Colonic mucosa (tissue), 4 donors: ENCODE measurements at regions not wholly inside any gene's neighbourhood (a gene's known extent, or its start where the extent isn't known, plus 50 kb on each side); places are given as distances from the start of the nearest gene placed in this dataset.
"Not testable (repeated sequence)": the region's sequence is repeated elsewhere in the genome, so short reads cannot be mapped to it uniquely, and the experiment has no call there.

Experiments used
- DNase-seq: peaks from one replicate; pipeline ENCODE4 v3.0.0-alpha.2; 2020
- H3K27ac ChIP-seq: fragments of 200-600 bp; one replicate; pipeline ENCODE4 v1.8.0; 2021
- H3K27me3 ChIP-seq: fragments of 200-600 bp; one replicate; pipeline ENCODE4 v1.8.0; 2021
- H3K36me3 ChIP-seq: fragments of 200-600 bp; one replicate; pipeline ENCODE4 v1.8.0; 2021
- H3K4me1 ChIP-seq: fragments of 200-600 bp; one replicate; pipeline ENCODE4 v1.8.0; 2021; ENCODE audit warnings: mild to moderate bottlenecking
- H3K4me3 ChIP-seq: fragments of 200-600 bp; one replicate; pipeline ENCODE4 v1.8.0; 2021
- H3K9ac ChIP-seq, 2 donors: one replicate each; pipeline ENCODE4 v1.7.0; 2013; ENCODE audit warnings: control low read depth in 2 of 2, low read depth in 2 of 2, low read length in 2 of 2
- H3K9me3 ChIP-seq: fragments of 200-600 bp; one replicate; pipeline ENCODE4 v1.8.0; 2021
- CTCF ChIP-seq: fragments of 200-600 bp; IDR thresholded peaks from one replicate; pipeline ENCODE4 v1.8.0; 2022; ENCODE audit warnings: antibody characterized with exemption, mild to moderate bottlenecking
- intact Hi-C: fragments of 100-400 bp; cut with DNase I; formaldehyde crosslinking; loops from one replicate; pipeline ENCODE4 v1.14.1; 2022
- donor health status: healthy.
- donor health status: DM: no; HTN: no; CAD: no.
- donor health status: DM: no; HTN: no; CAD: no.

GRCh38 chr2:106332054-106332453, 136.2 kb downstream of the RGPD3 start:
- no peak for TF ChIP-seq CTCF
- intact Hi-C loops = no loop called here
- H3K27me3 ChIP-seq = no peaks in the 10 kb centered on the region
- no peak overlapping the region for H3K4me3 ChIP-seq
- H3K36me3 ChIP-seq = no peaks in the 10 kb centered on the region
- H3K27ac ChIP-seq = no peak overlapping the region
- H3K9me3 ChIP-seq = no peaks in the 10 kb centered on the region
- no peak for DNase-seq
- no peaks in the 10 kb centered on the region for H3K4me1 ChIP-seq
- no peak overlapping the region for H3K9ac ChIP-seq

GRCh38 chr2:106330384-106331261, 136.5 kb upstream of the UXS1 start:
- H3K27me3 ChIP-seq, H3K9me3 ChIP-seq, H3K36me3 ChIP-seq, H3K4me1 ChIP-seq, H3K9ac ChIP-seq, H3K4me3 ChIP-seq, H3K27ac ChIP-seq, DNase-seq, intact Hi-C loops: not testable (repeated sequence)

- H3K9ac ChIP-seq = no peak overlapping the region
- intact Hi-C loops = no loop called here
- DNase-seq = no peak
- no peaks in the 10 kb centered on the region for H3K27me3 ChIP-seq
- no peaks in the 10 kb centered on the region for H3K4me1 ChIP-seq
- no peaks in the 10 kb centered on the region for H3K36me3 ChIP-seq
- no peaks in the 10 kb centered on the region for H3K9me3 ChIP-seq
- H3K4me3 ChIP-seq = no peak overlapping the region
- no peak for TF ChIP-seq CTCF
- H3K27ac ChIP-seq = no peak overlapping the region
These were observed 129.4 kb upstream of the UXS1 start for GRCh38 chr2:106323337-106324013.

DNA sequence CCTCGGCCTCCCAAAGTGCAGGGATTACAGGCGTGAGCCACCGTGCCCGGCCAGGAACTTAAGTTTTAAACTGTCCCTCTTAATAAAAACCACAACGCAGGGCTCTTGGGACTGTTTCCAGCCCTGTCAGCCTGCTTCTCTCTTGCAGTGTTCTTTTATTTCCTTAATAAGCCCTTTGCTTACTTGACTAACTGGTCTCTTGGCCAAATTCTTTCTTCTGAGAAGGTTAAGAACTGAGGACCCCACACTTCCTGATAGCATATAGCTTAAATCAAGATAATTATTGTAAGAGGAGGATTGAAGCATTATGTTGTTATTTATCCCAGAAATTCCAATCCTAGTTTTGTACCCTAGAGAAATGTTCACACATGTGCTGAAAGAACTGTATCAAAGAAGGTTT, 128.2 kb upstream of the UXS1 start:
- Histone ChIP-seq H3K27me3 (no peaks in the 10 kb centered on the region), H3K4me3 (no peak overlapping the region), H3K9me3 (no peaks in the 10 kb centered on the region), H3K4me1 (no peaks in the 10 kb centered on the region), H3K9ac (no peak overlapping the region), H3K27ac (no peak overlapping the region), H3K36me3 (no peaks in the 10 kb centered on the region)
- TF ChIP-seq CTCF = no peak
- DNase-seq = no peak
- intact Hi-C loops = no loop called here

GRCh38 chr2:106320439-106320838, 126.3 kb upstream of the UXS1 start:
- H3K4me3 ChIP-seq, intact Hi-C loops, H3K27me3 ChIP-seq: not testable (repeated sequence)

GRCh38 chr2:106316915-106317314, 122.8 kb upstream of the UXS1 start:
- intact Hi-C loops = no loop called here
- TF ChIP-seq CTCF = no peak
- no peaks in the 10 kb centered on the region for H3K4me1 ChIP-seq
- H3K27me3 ChIP-seq = no peaks in the 10 kb centered on the region
- no peaks in the 10 kb centered on the region for H3K9me3 ChIP-seq
- H3K9ac ChIP-seq = no peak overlapping the region
- no peak for DNase-seq
- H3K4me3 ChIP-seq = no peak overlapping the region
- H3K36me3 ChIP-seq = no peaks in the 10 kb centered on the region
- H3K27ac ChIP-seq = no peak overlapping the region

More at GRCh38 chr2:106320439-106320838, 126.3 kb upstream of the UXS1 start:
- not testable (repeated sequence) for H3K36me3 ChIP-seq, H3K27ac ChIP-seq, DNase-seq, H3K9ac ChIP-seq, H3K9me3 ChIP-seq, H3K4me1 ChIP-seq
